Renal cortical epithelial cell (primary cell): ENCODE measurements at regions not wholly inside any gene's neighbourhood (a gene's known extent, or its start where the extent isn't known, plus 50 kb on each side); places are given as distances from the start of the nearest gene placed in this dataset.

Experiments used
- DNase-seq: peaks from one replicate; pipeline ENCODE4 v3.0.0-alpha.2; 2011; ENCODE audit warnings: low read depth

GRCh38 chr16:51907680-51908079, 639.3 kb downstream of the TOX3 start:
- DNase-seq = no peak

GRCh38 chr16:51900221-51900780, 646.6 kb downstream of the TOX3 start:
- DNase-seq = no peak

- no peak for DNase-seq
Observed at GRCh38 chr16:51898872-51899271, 648.1 kb downstream of the TOX3 start.

GRCh38 chr16:51896013-51896412, 650.9 kb downstream of the TOX3 start:
- DNase-seq = no peak

- DNase-seq = no peak
Observed at GRCh38 chr16:51892293-51893007, 654.5 kb downstream of the TOX3 start.

- DNase-seq = no peak
Observed at GRCh38 chr16:51888534-51888933, 658.4 kb downstream of the TOX3 start.

- DNase-seq = peak; percentile 78
Observed at GRCh38 chr16:51888016-51888415, 658.9 kb downstream of the TOX3 start.

- no peak for DNase-seq
Observed at GRCh38 chr16:51886456-51886855, 660.5 kb downstream of the TOX3 start.

GRCh38 chr16:51884773-51885172, 662.2 kb downstream of the TOX3 start:
- no peak for DNase-seq

GRCh38 chr16:51881731-51882130, 665.2 kb downstream of the TOX3 start:
- DNase-seq = no peak

- DNase-seq = peak; percentile 43
Observed at GRCh38 chr16:51880776-51881175, 666.2 kb downstream of the TOX3 start.

- DNase-seq = no peak
Observed at GRCh38 chr16:51877686-51878085, 669.3 kb downstream of the TOX3 start.

- no peak for DNase-seq
Observed at GRCh38 chr16:51876934-51877333, 670.0 kb downstream of the TOX3 start.

GRCh38 chr16:51876601-51876875, 670.4 kb downstream of the TOX3 start:
- no peak for DNase-seq

GRCh38 chr16:51875834-51876600, 670.9 kb downstream of the TOX3 start:
- no peak for DNase-seq

- no peak for DNase-seq
Observed at GRCh38 chr16:51872524-51872923, 674.4 kb downstream of the TOX3 start.

- DNase-seq = no peak
Observed at GRCh38 chr16:51870296-51870854, 676.6 kb downstream of the TOX3 start.

GRCh38 chr16:51869176-51869575, 677.8 kb downstream of the TOX3 start:
- no peak for DNase-seq

- no peak for DNase-seq
Observed at GRCh38 chr16:51868631-51869030, 678.3 kb downstream of the TOX3 start.

- DNase-seq = no peak
Observed at GRCh38 chr16:51867386-51868065, 679.4 kb downstream of the TOX3 start.

GRCh38 chr16:51864575-51864974, 682.4 kb downstream of the TOX3 start:
- no peak for DNase-seq

GRCh38 chr16:51854401-51854951, 692.5 kb downstream of the TOX3 start:
- peak; percentile 26 for DNase-seq
